ENCODE measurements at regions not wholly inside any gene's neighbourhood (a gene's known extent, or its start where the extent isn't known, plus 50 kb on each side); places are given as distances from the start of the nearest gene placed in this dataset.
"Not testable (repeated sequence)": the region's sequence is repeated elsewhere in the genome, so short reads cannot be mapped to it uniquely, and the experiment has no call there.

GRCh38 chr13:65414187-65414586, 1815.9 kb downstream of the PCDH9 start:
- no peak for DNase-seq

- DNase-seq = no peak
Measured at GRCh38 chr13:65411521-65411920, 1818.6 kb downstream of the PCDH9 start.

GRCh38 chr13:65410791-65411190, 1819.3 kb downstream of the PCDH9 start:
- no peak for DNase-seq

GRCh38 chr13:65401315-65401714, 1828.8 kb downstream of the PCDH9 start:
- DNase-seq = no peak

- DNase-seq = no peak
Measured at GRCh38 chr13:65400702-65401101, 1829.4 kb downstream of the PCDH9 start.

- no peak for DNase-seq
Measured at GRCh38 chr13:65387743-65388347, 1842.3 kb downstream of the PCDH9 start.

- no peak for DNase-seq
Measured at GRCh38 chr13:65378943-65379519, 1851.1 kb downstream of the PCDH9 start.

- no peak for DNase-seq
Measured at GRCh38 chr13:65378484-65378883, 1851.7 kb downstream of the PCDH9 start.

GRCh38 chr13:65368832-65369231, 1861.3 kb downstream of the PCDH9 start:
- DNase-seq = no peak

- DNase-seq = no peak
Measured at GRCh38 chr13:65353951-65354350, 1876.2 kb downstream of the PCDH9 start.

GRCh38 chr13:65353150-65353549, 1877.0 kb downstream of the PCDH9 start:
- DNase-seq = not testable (repeated sequence)

GRCh38 chr13:65347420-65348030, 1882.6 kb downstream of the PCDH9 start:
- no peak for DNase-seq

- no peak for DNase-seq
Measured at GRCh38 chr13:65343898-65344663, 1886.1 kb downstream of the PCDH9 start.

- DNase-seq = no peak
Measured at GRCh38 chr13:65342541-65343337, 1887.4 kb downstream of the PCDH9 start.

- DNase-seq = no peak
Measured at GRCh38 chr13:65339241-65339640, 1890.9 kb downstream of the PCDH9 start.

- no peak for DNase-seq
Measured at GRCh38 chr13:65336916-65337315, 1893.2 kb downstream of the PCDH9 start.

- no peak for DNase-seq
Measured at GRCh38 chr13:65336087-65336749, 1893.9 kb downstream of the PCDH9 start.

- DNase-seq = no peak
Measured at GRCh38 chr13:65330691-65331090, 1899.4 kb downstream of the PCDH9 start.

GRCh38 chr13:65330287-65330686, 1899.8 kb downstream of the PCDH9 start:
- no peak for DNase-seq

- DNase-seq = not testable (repeated sequence)
Measured at GRCh38 chr13:65323192-65323591, 1906.9 kb downstream of the PCDH9 start.

GRCh38 chr13:65321423-65321822, 1908.7 kb downstream of the PCDH9 start:
- DNase-seq = not testable (repeated sequence)

Measured in nucleus accumbens (tissue), 56 donors.